DOHH2 (cell line): ENCODE measurements at regions not wholly inside any gene's neighbourhood (a gene's known extent, or its start where the extent isn't known, plus 50 kb on each side); places are given as distances from the start of the nearest gene placed in this dataset.
"Not testable (repeated sequence)": the region's sequence is repeated elsewhere in the genome, so short reads cannot be mapped to it uniquely, and the experiment has no call there.

Source experiments
- H3F3A ChIP-seq: fragments of 200-600 bp; sonication (generic), shearing (Covaris generic); 2 replicates; pipeline ENCODE4 v1.6.0; 2016; ENCODE audit warnings: antibody characterized with exemption, mild to moderate bottlenecking; ENCODE audit not compliant: control insufficient read depth, insufficient read depth
- H3K27ac ChIP-seq: fragments of 200-600 bp; sonication (generic); 2 replicates; pipeline ENCODE4 v1.5.1; 2014; ENCODE audit warnings: low read depth, mild to moderate bottlenecking, low read length, moderate library complexity
- H3K27me3 ChIP-seq: fragments of 200-600 bp; sonication (generic); 2 replicates; pipeline ENCODE4 v1.6.1; 2014; ENCODE audit warnings: mild to moderate bottlenecking, low read length, mixed read lengths; ENCODE audit not compliant: control insufficient read depth
- H3K36me3 ChIP-seq: fragments of 200-600 bp; sonication (generic); 2 replicates; pipeline ENCODE4 v1.6.1; 2014; ENCODE audit warnings: mild to moderate bottlenecking, low read length, moderate library complexity, mixed read lengths; ENCODE audit not compliant: control insufficient read depth
- H3K4me1 ChIP-seq: fragments of 200-600 bp; sonication (generic); 2 replicates; pipeline ENCODE4 v1.6.1; 2014; ENCODE audit warnings: mild to moderate bottlenecking, low read length, mixed read lengths; ENCODE audit not compliant: control insufficient read depth
- H3K4me2 ChIP-seq: fragments of 200-600 bp; sonication (generic); 2 replicates; pipeline ENCODE4 v1.6.0; 2014; ENCODE audit warnings: mild to moderate bottlenecking, low read length, moderate library complexity
- H3K4me3 ChIP-seq: fragments of 200-600 bp; sonication (generic); 2 replicates; pipeline ENCODE4 v1.5.1; 2014; ENCODE audit warnings: mild to moderate bottlenecking, low read length, mixed read lengths
- H3K79me2 ChIP-seq: fragments of 200-600 bp; sonication (generic); 2 replicates; pipeline ENCODE4 v1.6.1; 2014; ENCODE audit warnings: mild to moderate bottlenecking, low read length, mixed read lengths; ENCODE audit not compliant: control insufficient read depth
- H3K9me2 ChIP-seq: fragments of 200-600 bp; sonication (generic); replicated peaks from 2 replicates; pipeline ENCODE4 v1.6.1; 2014; ENCODE audit warnings: mild to moderate bottlenecking, low read length, mixed read lengths; ENCODE audit not compliant: control insufficient read depth
- H3K9me3 ChIP-seq: fragments of 200-600 bp; sonication (generic); 2 replicates; pipeline ENCODE4 v1.6.1; 2014; ENCODE audit warnings: antibody characterized with exemption, low read length, mixed read lengths; ENCODE audit not compliant: control insufficient read depth, insufficient read depth
- H4K20me1 ChIP-seq: fragments of 200-600 bp; sonication (generic); 2 replicates; pipeline ENCODE4 v1.6.0; 2014; ENCODE audit warnings: low read depth, mild to moderate bottlenecking, antibody characterized with exemption, low read length, moderate library complexity; ENCODE audit not compliant: control insufficient read depth, insufficient read depth
- EZH2phosphoT487 ChIP-seq: fragments of 200-600 bp; sonication (generic); IDR thresholded peaks from 2 replicates; pipeline ENCODE4 v1.6.1; 2017; ENCODE audit warnings: borderline replicate concordance, mild to moderate bottlenecking, antibody characterized with exemption, low read length, moderate library complexity, mixed read lengths
- TF ChIP-seq, protein P1 (sequence below): fragments of 200-600 bp; sonication (generic); IDR thresholded peaks from one replicate; pipeline ENCODE4 v1.5.1; 2014; ENCODE audit warnings: antibody characterized with exemption, mild to moderate bottlenecking, low read depth, low read length; ENCODE audit not compliant: poor library complexity, severe bottlenecking

DNA sequence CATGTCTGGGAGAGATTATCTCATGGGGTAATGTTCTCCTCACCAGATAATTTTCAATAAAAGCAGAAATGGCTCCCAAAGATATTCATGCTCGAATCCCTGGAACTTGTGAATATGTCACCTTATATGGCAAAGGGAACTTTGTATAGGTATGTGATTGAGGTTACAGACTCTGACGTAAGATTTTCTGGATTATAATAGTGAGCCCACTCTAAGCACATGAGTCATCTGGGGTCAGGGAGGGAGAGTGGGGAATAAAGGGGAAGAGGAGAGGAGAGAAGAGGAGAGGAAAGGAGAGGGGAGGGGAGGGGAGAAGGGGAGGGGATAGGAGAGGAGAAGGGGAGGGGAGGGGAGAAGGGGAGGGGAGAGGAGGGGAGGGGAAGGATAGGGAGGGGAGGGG is 1193.9 kb downstream of the PLA2G4A start:
- no peaks in the 10 kb centered on the region for H3K79me2 ChIP-seq
- no peaks in the 10 kb centered on the region for H3F3A ChIP-seq
- TF ChIP-seq, protein P1, sequence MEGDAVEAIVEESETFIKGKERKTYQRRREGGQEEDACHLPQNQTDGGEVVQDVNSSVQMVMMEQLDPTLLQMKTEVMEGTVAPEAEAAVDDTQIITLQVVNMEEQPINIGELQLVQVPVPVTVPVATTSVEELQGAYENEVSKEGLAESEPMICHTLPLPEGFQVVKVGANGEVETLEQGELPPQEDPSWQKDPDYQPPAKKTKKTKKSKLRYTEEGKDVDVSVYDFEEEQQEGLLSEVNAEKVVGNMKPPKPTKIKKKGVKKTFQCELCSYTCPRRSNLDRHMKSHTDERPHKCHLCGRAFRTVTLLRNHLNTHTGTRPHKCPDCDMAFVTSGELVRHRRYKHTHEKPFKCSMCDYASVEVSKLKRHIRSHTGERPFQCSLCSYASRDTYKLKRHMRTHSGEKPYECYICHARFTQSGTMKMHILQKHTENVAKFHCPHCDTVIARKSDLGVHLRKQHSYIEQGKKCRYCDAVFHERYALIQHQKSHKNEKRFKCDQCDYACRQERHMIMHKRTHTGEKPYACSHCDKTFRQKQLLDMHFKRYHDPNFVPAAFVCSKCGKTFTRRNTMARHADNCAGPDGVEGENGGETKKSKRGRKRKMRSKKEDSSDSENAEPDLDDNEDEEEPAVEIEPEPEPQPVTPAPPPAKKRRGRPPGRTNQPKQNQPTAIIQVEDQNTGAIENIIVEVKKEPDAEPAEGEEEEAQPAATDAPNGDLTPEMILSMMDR, result no peak
- TF ChIP-seq EZH2phosphoT487, result no peak
- no peaks in the 10 kb centered on the region for H3K27me3 ChIP-seq
- H3K4me2 ChIP-seq, result no peak overlapping the region
- H3K9me3 ChIP-seq, result no peaks in the 10 kb centered on the region
- no peaks in the 10 kb centered on the region for H3K36me3 ChIP-seq
- no peak overlapping the region for H3K4me3 ChIP-seq
- H3K4me1 ChIP-seq, result no peaks in the 10 kb centered on the region
- H3K27ac ChIP-seq, result no peak overlapping the region
- no peaks in the 10 kb centered on the region for H4K20me1 ChIP-seq
- H3K9me2 ChIP-seq, result no peaks in the 10 kb centered on the region

DNA sequence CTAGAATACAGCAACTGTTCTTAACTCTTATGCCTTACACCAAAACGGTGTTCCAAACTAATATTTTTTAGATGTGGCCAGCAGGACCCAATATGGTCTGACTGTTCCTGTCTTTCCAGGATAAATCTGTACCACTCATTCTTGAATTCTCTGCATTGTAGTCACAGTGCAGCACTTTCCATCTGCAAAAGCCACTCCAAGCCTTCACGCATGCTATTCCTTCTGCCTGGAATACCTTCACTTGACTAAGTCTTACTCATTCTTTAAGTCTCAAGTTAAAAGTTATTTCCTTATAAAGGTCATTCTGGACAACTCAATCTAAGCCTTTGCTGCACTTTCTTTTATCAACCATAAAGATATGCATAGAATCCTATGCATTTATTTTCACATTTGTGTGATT is 1194.5 kb downstream of the PLA2G4A start:
- Histone ChIP-seq H3K4me3 (no peak overlapping the region), H3K27ac (no peak overlapping the region), H3F3A (no peaks in the 10 kb centered on the region), H3K4me2 (no peak overlapping the region), H4K20me1 (no peaks in the 10 kb centered on the region), H3K79me2 (no peaks in the 10 kb centered on the region), H3K27me3 (no peaks in the 10 kb centered on the region), H3K9me2 (no peaks in the 10 kb centered on the region), H3K36me3 (no peaks in the 10 kb centered on the region), H3K4me1 (no peaks in the 10 kb centered on the region), H3K9me3 (no peaks in the 10 kb centered on the region)
- TF ChIP-seq, protein P1, result no peak
- TF ChIP-seq EZH2phosphoT487, result no peak

DNA sequence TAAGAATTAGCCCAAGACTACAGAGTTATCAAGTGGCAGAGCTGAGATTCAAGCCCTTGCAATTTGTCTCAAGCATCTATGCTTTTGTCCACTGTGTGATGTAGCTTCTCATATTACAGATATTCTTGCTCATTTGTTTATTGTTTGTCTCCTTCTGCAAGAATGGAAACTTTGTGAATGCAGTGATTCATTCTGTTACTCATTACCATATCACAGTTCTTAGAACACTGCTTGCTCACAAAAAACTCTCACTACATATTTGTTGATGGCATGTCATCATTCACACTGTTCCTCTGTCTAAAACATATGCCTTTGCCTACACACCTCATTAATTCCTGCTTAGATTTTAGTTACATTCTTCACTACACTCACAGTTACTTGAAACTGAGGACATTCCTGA is 1198.9 kb downstream of the PLA2G4A start:
- no peak overlapping the region for H3K4me2 ChIP-seq
- H3K27me3 ChIP-seq, result no peaks in the 10 kb centered on the region
- no peak overlapping the region for H3K4me3 ChIP-seq
- H3F3A ChIP-seq, result no peaks in the 10 kb centered on the region
- H3K36me3 ChIP-seq, result no peaks in the 10 kb centered on the region
- H4K20me1 ChIP-seq, result no peaks in the 10 kb centered on the region
- no peaks in the 10 kb centered on the region for H3K9me2 ChIP-seq
- no peaks in the 10 kb centered on the region for H3K9me3 ChIP-seq
- H3K4me1 ChIP-seq, result no peaks in the 10 kb centered on the region
- TF ChIP-seq, protein P1, result no peak
- no peak for TF ChIP-seq EZH2phosphoT487
- H3K79me2 ChIP-seq, result no peaks in the 10 kb centered on the region
- H3K27ac ChIP-seq, result no peak overlapping the region

DNA sequence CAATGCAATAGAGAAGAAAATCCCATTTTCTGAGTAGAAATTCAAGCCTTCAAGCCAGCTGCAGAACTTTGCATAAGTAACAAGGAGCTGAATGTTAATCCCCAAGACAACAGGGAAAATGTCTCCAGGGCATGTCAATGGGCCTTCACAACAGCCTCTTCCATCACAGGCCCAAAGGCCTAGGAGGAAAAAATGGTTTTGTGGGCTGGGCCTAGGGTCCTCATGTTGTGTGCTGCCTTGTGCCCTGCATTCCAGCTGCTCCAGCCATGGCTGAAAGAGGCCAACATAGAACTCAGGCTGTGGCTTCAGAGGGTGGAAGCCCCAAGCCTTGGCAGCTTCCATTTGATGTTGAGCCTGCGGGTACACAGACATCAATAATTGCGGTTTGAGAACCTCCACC is 1208.8 kb downstream of the PLA2G4A start:
- H3K4me3 ChIP-seq, H4K20me1 ChIP-seq, H3K27ac ChIP-seq, H3K4me1 ChIP-seq, H3K36me3 ChIP-seq, H3K9me3 ChIP-seq, H3K79me2 ChIP-seq, H3K4me2 ChIP-seq, H3K9me2 ChIP-seq, H3K27me3 ChIP-seq, H3F3A ChIP-seq: not testable (repeated sequence)
